ENCODE measurements at regions not wholly inside any gene's neighbourhood (a gene's known extent, or its start where the extent isn't known, plus 50 kb on each side); places are given as distances from the start of the nearest gene placed in this dataset.

GRCh38 chr16:13324851-13325250 lies 423.5 kb downstream of the SHISA9 start:
- H2AFZ ChIP-seq (ENCODE audit: low read length) = no peak overlapping the region
- H3K4me3 Mint-ChIP-seq = no peak overlapping the region
- no peak overlapping the region for H2BK120ac ChIP-seq (ENCODE audit: low read depth, low read length, poor library complexity, severe bottlenecking)
- no peak overlapping the region for H3K4me2 ChIP-seq (ENCODE audit: insufficient read depth, insufficient read length, low read length)
- WGBS (ENCODE audit: extremely low coverage, insufficient read length, low lambda C conversion rate) = no CpG with 5 or more reads among the region's 2 CpGs
- TF ChIP-seq CTCF (conservative IDR thresholded peaks at IDR 0.05) = no peak
- no peaks in the 10 kb centered on the region for H3K23me2 ChIP-seq (ENCODE audit: insufficient read length, low read depth, low read length, poor library complexity, severe bottlenecking)
- no peaks in the 10 kb centered on the region for H3K9me3 ChIP-seq (ENCODE audit: control insufficient read depth, low read depth, low read length)
- H3K27me3 ChIP-seq (ENCODE audit: insufficient read depth, low read length) = no peaks in the 10 kb centered on the region; the same call in 1 of the 2 replicates
- H3K23ac ChIP-seq (ENCODE audit: insufficient read length, low read depth, low read length) = no peak overlapping the region
- H3K27me3 Mint-ChIP-seq (ENCODE audit: low read depth) = peaks cover 25% of the 10 kb centered on the region
- peaks cover 0 to 2% (median 0%) of the 10 kb centered on the region in 3 experiments; a peak in 2 of 7 replicates for H3K36me3 Mint-ChIP-seq (ENCODE audit: insufficient read depth in 1 of 3, low read depth in 3 of 3)
- H3K9me3 Mint-ChIP-seq = no peaks in the 10 kb centered on the region
- no peak overlapping the region for H4K91ac ChIP-seq (ENCODE audit: insufficient read length, low read depth, low read length)
- peaks cover 31 to 43% of the 10 kb centered on the region in 2 experiments for H3K4me1 Mint-ChIP-seq
- no peak overlapping the region for H2AK5ac ChIP-seq (ENCODE audit: insufficient read length, low read length)
- no peak overlapping the region for H4K5ac ChIP-seq (ENCODE audit: insufficient read length, low read depth, low read length)
- H2BK15ac ChIP-seq (ENCODE audit: low read depth, low read length) = no peak overlapping the region
- no peak for DNase-seq
- no peak overlapping the region for H2BK20ac ChIP-seq (ENCODE audit: low read depth, low read length, poor library complexity, severe bottlenecking)
- H3K79me1 ChIP-seq (ENCODE audit: insufficient read depth, low read depth, low read length, poor library complexity, severe bottlenecking) = no peaks in the 10 kb centered on the region
- no peak overlapping the region for H3K56ac ChIP-seq (ENCODE audit: insufficient read length, low read depth, low read length)
- H3K27ac Mint-ChIP-seq = no peak overlapping the region
- H3K18ac ChIP-seq (ENCODE audit: insufficient read length, low read depth, low read length) = no peak overlapping the region
- no peak overlapping the region for H3K9ac ChIP-seq (ENCODE audit: extremely low read depth, insufficient read length, low read length)
- H2BK12ac ChIP-seq (ENCODE audit: insufficient read length, low read depth, low read length) = no peak overlapping the region
- H3K14ac ChIP-seq (ENCODE audit: insufficient read depth, low read length) = no peak overlapping the region
- H3K27ac ChIP-seq (ENCODE audit: insufficient read length, low read depth, low read length) = no peak overlapping the region
- no peak overlapping the region for H3K4ac ChIP-seq (ENCODE audit: low read depth, low read length)
- no peak overlapping the region for H4K8ac ChIP-seq (replicated peaks; ENCODE audit: insufficient read length, low read depth, low read length)
- no peaks in the 10 kb centered on the region for H3K79me2 ChIP-seq (ENCODE audit: insufficient read depth, low read length)
- no peak overlapping the region for H2BK5ac ChIP-seq (ENCODE audit: insufficient read length, low read length)
- no peaks in the 10 kb centered on the region for H4K20me1 ChIP-seq (ENCODE audit: control insufficient read depth, insufficient read depth, insufficient read length)
- H3K4me1 ChIP-seq (ENCODE audit: insufficient read depth, low read length) = peaks cover 9% of the 10 kb centered on the region
- no peak overlapping the region for H3T11ph ChIP-seq (ENCODE audit: low read length)
